HuH-7.5 (cell line): ENCODE measurements at regions not wholly inside any gene's neighbourhood (a gene's known extent, or its start where the extent isn't known, plus 50 kb on each side); places are given as distances from the start of the nearest gene placed in this dataset.
"Not testable (repeated sequence)": the region's sequence is repeated elsewhere in the genome, so short reads cannot be mapped to it uniquely, and the experiment has no call there.

ENCODE experiments used
- DNase-seq: peaks from one replicate; pipeline ENCODE4 v3.0.0; 2011; ENCODE audit warnings: low spot score

GRCh38 chr6:60574723-60575122 is 1711.3 kb downstream of the KHDRBS2 start:
- DNase-seq: not testable (repeated sequence)

GRCh38 chr6:60572607-60573006 is 1713.4 kb downstream of the KHDRBS2 start:
- DNase-seq: not testable (repeated sequence)

GRCh38 chr6:60571293-60572016 is 1714.6 kb downstream of the KHDRBS2 start:
- not testable (repeated sequence) for DNase-seq

GRCh38 chr6:60570599-60570998 is 1715.4 kb downstream of the KHDRBS2 start:
- DNase-seq: not testable (repeated sequence)

GRCh38 chr6:60567447-60568187 is 1718.4 kb downstream of the KHDRBS2 start:
- not testable (repeated sequence) for DNase-seq

GRCh38 chr6:60566387-60566786 is 1719.6 kb downstream of the KHDRBS2 start:
- not testable (repeated sequence) for DNase-seq

- not testable (repeated sequence) for DNase-seq
These were observed 1726.3 kb downstream of the KHDRBS2 start for GRCh38 chr6:60559702-60560101.

GRCh38 chr6:60547340-60547739 is 1738.7 kb downstream of the KHDRBS2 start:
- DNase-seq: not testable (repeated sequence)

- DNase-seq: not testable (repeated sequence)
These were observed 1761.3 kb downstream of the KHDRBS2 start for GRCh38 chr6:60524770-60525169.

GRCh38 chr6:60477747-60478146 is 1808.3 kb downstream of the KHDRBS2 start:
- DNase-seq: not testable (repeated sequence)

- not testable (repeated sequence) for DNase-seq
These were observed 1812.2 kb downstream of the KHDRBS2 start for GRCh38 chr6:60473805-60474204.

GRCh38 chr6:60471426-60471825 is 1814.6 kb downstream of the KHDRBS2 start:
- DNase-seq: not testable (repeated sequence)

GRCh38 chr6:60450428-60450827 is 1835.6 kb downstream of the KHDRBS2 start:
- not testable (repeated sequence) for DNase-seq

- not testable (repeated sequence) for DNase-seq
These were observed 1841.5 kb downstream of the KHDRBS2 start for GRCh38 chr6:60444532-60444931.

GRCh38 chr6:60439709-60440108 is 1846.3 kb downstream of the KHDRBS2 start:
- DNase-seq: not testable (repeated sequence)

GRCh38 chr6:60422691-60423090 is 1863.3 kb downstream of the KHDRBS2 start:
- not testable (repeated sequence) for DNase-seq

- not testable (repeated sequence) for DNase-seq
These were observed 1869.9 kb downstream of the KHDRBS2 start for GRCh38 chr6:60416118-60416517.

- DNase-seq: not testable (repeated sequence)
These were observed 1877.3 kb downstream of the KHDRBS2 start for GRCh38 chr6:60408747-60409146.

- DNase-seq: not testable (repeated sequence)
These were observed 1882.8 kb downstream of the KHDRBS2 start for GRCh38 chr6:60403268-60403667.

GRCh38 chr6:60402490-60402889 is 1883.5 kb downstream of the KHDRBS2 start:
- not testable (repeated sequence) for DNase-seq

GRCh38 chr6:60395261-60395660 is 1890.8 kb downstream of the KHDRBS2 start:
- not testable (repeated sequence) for DNase-seq

- DNase-seq: not testable (repeated sequence)
These were observed 1893.1 kb downstream of the KHDRBS2 start for GRCh38 chr6:60392969-60393368.

GRCh38 chr6:60389094-60389493 is 1896.9 kb downstream of the KHDRBS2 start:
- DNase-seq: not testable (repeated sequence)
